HG02970 (cell line): ENCODE measurements at regions not wholly inside any gene's neighbourhood (a gene's known extent, or its start where the extent isn't known, plus 50 kb on each side); places are given as distances from the start of the nearest gene placed in this dataset.

Experiments used
- ATAC-seq: cut with Tn5 transposase; IDR thresholded peaks from one replicate; pipeline ENCODE4 v1.9.1; 2021; ENCODE audit warnings: mild to moderate bottlenecking, moderate library complexity, moderate number of reproducible peaks; ENCODE audit not compliant: unreplicated experiment, low FRiP score

GRCh38 chr5:124869426-124870033 is 123.1 kb upstream of the ZNF608 start:
- ATAC-seq, result no peak

- ATAC-seq, result no peak
Observed at GRCh38 chr5:124870070-124870469, 123.6 kb upstream of the ZNF608 start.

- ATAC-seq, result no peak
Observed at GRCh38 chr5:124871303-124871702, 124.9 kb upstream of the ZNF608 start.

DNA sequence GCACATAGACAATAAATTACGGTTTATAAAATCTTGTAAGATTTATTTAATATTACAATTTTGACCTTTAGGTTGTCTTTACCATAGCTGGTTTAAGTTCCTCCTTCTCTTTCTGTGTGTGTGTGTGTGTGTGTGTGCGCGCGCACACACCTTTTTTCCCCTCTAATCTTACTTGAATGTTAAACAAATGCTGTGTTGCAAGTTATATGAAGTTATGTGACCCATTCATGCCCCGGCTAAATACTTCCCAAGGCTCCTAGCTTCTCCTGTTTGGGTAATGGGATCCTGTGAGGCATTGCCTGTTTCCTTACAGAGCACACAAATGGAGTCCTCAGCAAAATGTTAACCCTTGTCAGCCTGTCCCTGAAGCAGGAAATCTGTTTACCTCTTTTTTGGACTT is 125.6 kb upstream of the ZNF608 start:
- no peak for ATAC-seq

GRCh38 chr5:124872615-124873014 is 126.2 kb upstream of the ZNF608 start:
- ATAC-seq, result no peak

- no peak for ATAC-seq
Observed at GRCh38 chr5:124873188-124873587, 126.7 kb upstream of the ZNF608 start.

GRCh38 chr5:124873713-124874112 is 127.3 kb upstream of the ZNF608 start:
- no peak for ATAC-seq

DNA sequence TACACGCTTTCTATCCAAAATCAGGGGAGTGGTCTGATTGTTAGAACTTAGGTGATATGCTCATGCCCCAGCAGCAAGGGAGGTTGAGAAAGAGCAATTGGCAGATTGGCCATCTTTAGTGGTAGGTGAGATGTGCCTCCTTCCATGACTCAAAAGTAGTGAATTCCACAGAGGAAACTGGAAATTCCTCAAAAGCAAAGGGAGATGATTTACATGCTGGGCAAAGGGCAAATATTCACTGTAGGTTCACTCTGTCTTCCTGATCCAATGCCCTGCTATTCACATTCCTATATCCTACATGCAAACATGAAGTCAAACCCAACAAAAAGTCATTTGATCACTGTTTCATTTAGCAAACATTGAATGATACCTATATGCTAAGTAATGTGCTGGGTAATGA is 130.1 kb upstream of the ZNF608 start:
- no peak for ATAC-seq

DNA sequence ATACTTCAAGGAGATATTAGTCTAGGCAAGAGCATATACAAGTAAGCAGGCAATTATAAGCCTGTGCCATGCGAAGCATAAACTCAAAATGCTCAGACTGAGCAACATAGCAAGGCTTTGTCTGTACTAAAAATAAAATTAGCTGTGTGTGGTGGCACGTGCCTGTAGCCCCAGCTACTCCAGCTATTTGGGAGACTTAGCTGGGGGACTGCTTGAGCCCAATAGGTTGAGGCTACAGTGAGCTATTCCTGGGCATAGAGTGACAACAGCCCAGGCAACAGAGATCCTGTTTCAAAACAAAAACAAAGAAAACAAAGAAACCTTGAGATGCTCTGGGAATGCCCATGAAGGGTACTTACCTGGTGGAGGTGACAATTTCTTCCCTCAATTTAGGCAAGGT is 130.5 kb upstream of the ZNF608 start:
- no peak for ATAC-seq

- ATAC-seq, result no peak
Observed at GRCh38 chr5:124877501-124878146, 131.2 kb upstream of the ZNF608 start.

DNA sequence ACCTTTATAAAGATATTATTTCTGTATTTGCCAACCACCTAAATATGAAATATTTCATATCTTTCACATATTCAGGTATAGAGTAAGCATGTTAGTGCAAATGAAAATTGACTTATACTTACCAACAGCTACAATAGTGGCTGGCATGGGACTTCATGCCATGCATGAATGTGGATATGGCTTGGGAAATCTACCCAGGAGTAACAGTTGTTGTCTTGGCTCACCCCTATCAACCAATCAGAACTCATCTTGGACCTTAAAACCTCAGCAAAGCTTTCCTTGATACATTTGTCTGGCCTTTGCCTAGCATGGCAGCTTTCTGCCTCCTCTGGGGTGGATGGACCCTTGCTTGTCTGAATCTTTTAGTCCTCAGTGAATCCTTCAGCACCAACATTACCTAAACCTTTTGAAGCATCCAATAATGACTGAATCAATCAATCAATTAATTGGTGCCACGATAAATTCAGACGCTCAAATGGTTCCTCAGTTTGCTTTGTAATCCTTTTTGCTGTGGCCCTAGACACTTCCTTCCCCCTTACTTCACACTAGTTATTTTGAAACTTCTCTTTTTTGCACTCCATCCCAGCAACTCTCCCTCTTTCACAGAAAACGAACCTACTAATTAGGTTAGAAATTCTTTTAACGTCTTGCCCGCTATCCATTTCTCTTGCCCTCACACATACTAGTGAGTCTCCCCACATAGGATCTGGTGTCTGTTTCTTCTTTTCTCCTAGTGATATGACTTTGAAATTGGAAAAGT is 132.3 kb upstream of the ZNF608 start:
- ATAC-seq, result no peak

DNA sequence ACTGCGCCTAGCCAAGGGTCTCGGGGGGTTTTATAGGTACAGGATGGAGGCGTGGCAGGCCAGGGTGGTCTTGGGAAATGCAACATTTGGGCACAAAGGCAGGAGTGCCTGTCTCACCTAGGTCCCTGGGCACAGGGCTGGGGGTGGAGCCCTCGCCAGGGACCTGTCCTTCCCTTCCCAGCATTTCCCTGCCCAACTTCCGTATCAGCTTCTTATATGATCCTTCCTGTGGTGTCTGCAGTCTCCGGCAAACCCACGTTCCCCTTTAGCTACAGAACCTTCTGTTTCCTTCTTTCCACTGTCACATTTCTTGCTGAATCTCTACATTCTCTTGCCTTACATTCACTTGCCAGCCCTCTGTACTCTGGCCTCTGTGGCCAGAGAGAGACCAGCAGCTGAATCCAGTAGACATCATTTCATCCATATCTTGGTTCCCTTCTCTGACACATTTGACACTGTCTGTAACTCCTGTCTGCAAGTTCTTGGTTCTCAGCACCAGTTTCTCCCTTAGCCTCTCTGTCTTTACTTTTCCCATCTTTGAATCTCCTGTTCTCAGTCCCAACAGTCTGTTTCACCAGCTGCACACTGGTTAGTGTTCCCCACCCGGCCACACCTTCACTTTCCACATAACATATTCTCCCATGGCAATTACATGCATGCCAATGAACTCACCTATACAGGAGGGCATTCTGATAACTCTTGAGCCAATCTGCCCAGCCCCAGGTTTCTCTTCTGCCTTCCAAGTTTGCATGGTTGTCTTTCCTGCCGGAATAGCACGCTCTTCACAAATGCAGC is 134.7 kb upstream of the ZNF608 start:
- no peak for ATAC-seq

- ATAC-seq, result no peak
Observed at GRCh38 chr5:124883681-124884080, 137.2 kb upstream of the ZNF608 start.

DNA sequence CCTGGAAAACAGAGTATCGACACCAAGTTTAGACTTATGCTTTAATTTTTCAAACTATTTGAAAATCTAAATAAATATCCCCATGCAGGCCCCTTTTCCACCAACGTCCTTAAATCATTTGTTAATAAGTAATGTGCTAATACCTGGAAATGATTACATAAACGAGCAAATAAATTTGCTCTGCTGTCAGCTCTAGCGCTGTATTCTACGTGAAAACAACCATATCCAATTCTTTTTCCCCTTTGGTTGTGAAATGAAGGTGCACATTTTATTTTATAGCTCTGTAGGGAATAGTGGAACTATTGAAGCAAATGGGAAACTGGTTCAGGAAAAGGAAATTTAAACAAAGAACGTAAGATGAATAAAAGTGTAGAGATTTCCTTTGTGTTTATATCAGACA is 137.7 kb upstream of the ZNF608 start:
- ATAC-seq, result no peak

- ATAC-seq, result no peak
Observed at GRCh38 chr5:124885490-124885889, 139.1 kb upstream of the ZNF608 start.

DNA sequence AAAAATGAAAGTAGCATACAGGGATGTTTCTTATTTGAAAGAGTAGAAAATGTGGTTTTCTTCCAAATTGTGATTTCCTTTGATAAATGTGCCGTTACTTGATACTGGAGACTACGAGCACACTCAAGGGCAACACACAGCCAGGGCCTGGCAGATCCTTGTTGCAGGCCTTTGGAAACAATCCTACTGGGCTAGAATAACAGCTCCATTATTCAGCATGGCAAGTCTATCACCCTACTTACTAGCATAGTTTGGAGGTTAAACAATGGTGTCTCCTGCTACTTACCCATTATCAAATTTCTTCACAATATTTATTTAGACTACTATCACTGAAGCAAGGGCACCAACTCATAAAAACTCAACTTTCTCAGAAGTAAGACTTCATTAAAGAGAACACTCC is 140.8 kb upstream of the ZNF608 start:
- ATAC-seq, result no peak

DNA sequence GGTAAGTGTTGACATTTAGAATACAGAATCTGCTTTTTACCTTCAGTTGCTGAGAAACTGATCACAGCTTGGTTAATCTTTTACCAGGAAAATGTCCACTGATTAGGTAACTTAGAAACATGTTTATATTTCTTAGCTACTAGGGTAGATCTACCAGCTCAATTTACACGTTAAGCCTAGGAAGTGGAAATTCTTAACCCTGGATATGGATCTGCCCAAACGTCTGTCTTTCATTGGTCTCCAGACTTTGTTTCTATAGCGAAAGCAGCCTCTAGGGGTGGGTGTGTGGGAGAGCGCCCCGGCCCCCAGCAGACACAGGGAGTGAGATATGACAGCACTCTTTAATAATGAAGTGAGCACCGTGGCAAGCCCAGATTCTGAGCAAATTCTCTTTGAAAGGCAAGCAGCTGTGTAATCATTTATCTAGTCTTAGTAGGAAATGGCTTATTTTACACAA is 141.6 kb upstream of the ZNF608 start:
- no peak for ATAC-seq

- no peak for ATAC-seq
Observed at GRCh38 chr5:124888622-124889485, 142.4 kb upstream of the ZNF608 start.

- ATAC-seq, result no peak
Observed at GRCh38 chr5:124889486-124889825, 143.0 kb upstream of the ZNF608 start.

DNA sequence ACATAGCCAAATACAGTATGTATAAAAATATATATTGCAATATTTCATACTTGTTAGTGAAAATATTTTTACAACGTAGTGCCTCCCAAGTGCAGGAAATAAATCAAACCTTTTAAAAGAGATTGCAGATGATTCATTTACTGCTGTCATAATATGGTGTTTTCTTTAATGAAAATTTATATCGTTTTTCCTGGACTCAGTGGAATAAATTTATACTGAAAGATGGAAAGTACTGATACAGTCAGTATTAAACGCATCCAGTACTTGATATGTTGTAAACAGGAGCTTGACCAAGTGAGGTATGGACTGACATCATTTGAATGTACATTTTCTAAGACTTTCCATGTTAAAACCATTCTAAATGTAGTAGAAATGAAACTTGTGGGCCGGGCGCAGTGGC is 143.4 kb upstream of the ZNF608 start:
- ATAC-seq, result no peak
